GM18498 (cell line): ENCODE measurements at regions not wholly inside any gene's neighbourhood (a gene's known extent, or its start where the extent isn't known, plus 50 kb on each side); places are given as distances from the start of the nearest gene placed in this dataset.
"Not testable (repeated sequence)": the region's sequence is repeated elsewhere in the genome, so short reads cannot be mapped to it uniquely, and the experiment has no call there.

ENCODE experiments used
- ATAC-seq: cut with Tn5 transposase; IDR thresholded peaks from one replicate; pipeline ENCODE4 v1.9.1; 2021; ENCODE audit warnings: mild to moderate bottlenecking, moderate library complexity; ENCODE audit not compliant: unreplicated experiment

DNA sequence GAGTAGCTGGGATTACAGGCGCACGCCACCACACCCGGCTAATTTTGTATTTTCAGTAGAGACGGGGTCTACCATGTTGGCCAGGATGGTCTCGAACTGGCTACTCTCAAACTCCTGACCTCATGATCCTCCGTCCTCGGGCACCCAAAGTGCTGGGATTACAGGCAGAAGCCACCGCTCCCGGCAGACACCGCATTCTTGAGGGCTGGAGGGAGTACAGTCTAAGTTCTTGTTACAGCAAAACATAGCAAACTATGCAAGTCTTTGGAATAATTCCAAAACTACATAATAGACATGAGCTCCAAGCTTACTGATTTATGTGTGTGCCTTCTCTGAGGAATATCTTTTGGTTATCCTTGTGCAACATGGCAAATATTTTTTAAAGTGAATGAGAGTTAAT lies 299.1 kb upstream of the ZNF658 start:
- not testable (repeated sequence) for ATAC-seq

DNA sequence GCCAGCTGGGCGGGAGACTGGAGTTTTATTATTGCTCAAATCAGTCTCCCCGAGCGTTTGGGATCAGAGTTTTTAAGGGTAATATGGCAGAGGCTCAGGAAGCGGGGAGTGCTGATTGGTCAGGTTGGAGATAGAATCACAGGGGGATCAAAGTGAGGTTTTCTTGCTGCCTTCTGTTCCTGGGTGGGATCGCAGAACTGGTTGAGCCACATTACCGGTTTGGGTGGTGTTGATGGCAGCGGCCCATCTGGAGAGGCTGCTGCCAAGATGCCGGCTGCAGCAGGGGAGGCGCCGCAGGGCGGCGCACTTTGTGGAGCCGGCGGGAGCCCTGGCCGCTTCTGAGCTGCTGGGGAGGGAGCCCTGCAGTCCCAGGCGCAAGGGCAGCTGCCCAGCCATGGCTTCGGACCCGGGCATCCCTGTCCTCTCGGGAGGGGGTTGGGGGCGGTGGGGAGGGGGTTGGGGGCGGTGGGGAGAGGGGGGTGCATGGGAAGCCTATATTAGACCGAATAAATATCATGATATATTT lies 268.9 kb upstream of the ZNF658 start:
- not testable (repeated sequence) for ATAC-seq

DNA sequence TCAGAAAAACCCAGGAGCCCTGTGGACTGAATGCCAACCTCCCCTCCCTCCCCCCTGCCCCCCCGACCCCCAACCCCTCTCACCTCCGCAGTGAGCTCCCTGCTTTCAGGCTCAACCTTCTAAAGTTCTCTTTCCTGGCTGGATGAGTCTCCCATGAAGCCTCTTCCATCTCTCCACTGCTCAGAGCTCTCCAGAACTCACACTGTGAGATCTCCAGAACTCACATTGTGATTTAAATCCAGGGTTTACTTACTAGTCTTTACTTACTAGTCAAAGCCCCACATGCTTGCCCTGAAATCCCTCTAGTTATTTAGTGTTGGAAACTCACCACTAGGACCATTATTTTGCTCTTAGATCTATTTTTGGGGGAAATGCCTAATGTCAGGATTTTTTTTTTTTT lies 252.8 kb upstream of the ZNF658 start:
- ATAC-seq = not testable (repeated sequence)

DNA sequence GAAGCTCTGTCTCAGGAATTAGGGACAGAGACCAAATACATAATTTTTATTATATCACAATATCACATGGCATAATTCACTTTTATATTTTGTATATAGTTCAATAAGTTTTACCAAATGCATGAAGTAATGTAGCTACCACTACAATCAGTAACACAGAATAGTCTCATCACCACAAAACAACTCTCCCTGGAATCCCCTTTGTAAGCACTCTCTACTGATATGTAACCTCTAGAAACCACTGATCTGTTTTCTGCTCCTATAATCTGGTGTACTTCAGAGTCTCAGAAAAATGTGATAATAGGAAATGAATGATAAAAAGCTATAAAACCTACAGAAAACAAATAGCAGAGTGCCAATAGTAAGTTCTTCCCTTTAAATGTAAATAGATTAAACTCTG lies 210.3 kb upstream of the ZNF658 start:
- ATAC-seq = not testable (repeated sequence)

DNA sequence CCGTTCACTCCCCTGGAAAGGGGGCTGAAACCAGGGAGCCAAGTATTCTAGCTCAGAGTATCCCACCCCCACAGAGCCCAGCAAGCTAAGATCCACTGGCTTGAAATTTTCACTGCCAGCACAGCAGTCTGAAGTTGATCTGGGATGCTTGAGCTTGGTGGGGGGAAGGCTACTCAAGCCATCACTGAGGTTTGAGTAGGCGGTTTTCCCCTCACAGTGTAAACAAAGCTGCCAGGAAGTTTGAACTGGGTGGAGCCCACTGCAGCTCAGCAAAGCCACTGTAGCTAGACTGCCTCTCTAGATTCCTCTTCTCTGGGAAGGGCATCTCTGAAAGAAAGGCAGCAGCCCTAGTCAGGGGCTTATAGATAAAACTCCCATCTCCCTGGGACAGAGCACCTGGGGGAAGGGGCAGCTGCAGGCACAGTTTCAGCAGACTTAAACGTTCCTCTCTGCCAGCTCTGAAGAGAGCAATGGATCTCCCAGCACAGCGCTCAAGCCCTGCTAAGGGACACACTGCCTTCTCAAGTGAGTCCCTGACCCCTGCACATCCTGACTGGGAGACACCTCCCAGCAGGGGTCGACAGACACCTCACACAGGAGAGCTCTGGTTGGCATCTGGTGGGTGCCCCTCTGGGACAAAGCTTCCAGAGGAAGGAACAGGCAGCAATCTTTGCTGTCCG lies 204.8 kb upstream of the ZNF658 start:
- peak; percentile 75 for ATAC-seq

DNA sequence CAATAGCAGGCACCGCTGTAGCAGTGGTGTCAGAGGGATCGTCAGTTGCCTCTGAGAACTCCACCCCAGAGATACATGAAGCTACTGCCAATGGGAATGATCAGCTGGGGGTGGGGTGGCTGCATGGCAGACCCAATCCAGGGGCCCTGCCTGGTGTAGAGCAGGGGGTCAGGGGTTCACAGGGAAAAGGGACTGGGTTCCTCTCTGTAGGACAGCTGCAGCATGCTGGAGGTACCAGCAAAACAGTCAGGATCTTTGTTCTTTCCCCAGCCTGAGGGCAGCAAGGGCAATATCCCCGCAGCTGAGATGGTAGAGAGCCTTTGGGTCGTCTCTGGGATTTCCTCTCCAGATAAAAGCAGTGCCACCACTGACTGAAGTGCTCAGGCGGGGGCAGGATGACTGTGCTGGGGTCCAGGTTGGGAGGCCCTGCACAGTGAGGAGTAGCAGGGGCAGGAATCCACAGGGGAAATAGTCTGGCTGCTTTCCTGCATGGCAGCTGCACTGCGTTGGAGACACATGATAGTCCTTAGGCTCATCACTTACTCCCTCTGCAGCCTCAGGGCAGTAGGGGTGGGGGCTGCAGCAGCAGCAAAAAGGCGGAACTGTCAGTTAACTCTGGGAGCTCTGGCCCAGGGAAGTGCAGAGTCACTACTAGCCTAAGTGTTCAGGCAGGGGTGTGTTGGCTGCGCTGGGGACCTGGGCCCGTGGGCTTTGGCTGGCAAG lies 203.0 kb upstream of the ZNF658 start:
- ATAC-seq = not testable (repeated sequence)

DNA sequence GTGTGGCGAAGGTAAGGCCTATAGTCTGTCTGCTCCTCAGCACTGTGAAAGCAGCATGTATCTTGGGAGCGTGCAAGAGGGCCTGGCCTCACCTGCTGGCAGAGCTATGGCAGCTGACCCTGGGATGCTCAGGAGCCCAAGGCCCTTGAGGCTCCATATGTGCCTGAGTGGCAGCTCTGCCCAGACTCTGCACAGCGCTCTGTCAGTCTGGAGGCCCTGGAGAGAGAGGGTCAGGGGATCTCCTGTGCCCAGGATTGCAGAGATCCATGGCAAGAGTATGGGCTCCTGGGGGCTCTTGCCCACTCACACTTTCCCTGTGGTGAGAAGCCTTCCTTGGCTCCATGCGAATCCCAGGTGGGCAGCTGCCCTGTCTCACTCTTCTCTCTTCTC lies 202.5 kb upstream of the ZNF658 start:
- ATAC-seq = not testable (repeated sequence)

DNA sequence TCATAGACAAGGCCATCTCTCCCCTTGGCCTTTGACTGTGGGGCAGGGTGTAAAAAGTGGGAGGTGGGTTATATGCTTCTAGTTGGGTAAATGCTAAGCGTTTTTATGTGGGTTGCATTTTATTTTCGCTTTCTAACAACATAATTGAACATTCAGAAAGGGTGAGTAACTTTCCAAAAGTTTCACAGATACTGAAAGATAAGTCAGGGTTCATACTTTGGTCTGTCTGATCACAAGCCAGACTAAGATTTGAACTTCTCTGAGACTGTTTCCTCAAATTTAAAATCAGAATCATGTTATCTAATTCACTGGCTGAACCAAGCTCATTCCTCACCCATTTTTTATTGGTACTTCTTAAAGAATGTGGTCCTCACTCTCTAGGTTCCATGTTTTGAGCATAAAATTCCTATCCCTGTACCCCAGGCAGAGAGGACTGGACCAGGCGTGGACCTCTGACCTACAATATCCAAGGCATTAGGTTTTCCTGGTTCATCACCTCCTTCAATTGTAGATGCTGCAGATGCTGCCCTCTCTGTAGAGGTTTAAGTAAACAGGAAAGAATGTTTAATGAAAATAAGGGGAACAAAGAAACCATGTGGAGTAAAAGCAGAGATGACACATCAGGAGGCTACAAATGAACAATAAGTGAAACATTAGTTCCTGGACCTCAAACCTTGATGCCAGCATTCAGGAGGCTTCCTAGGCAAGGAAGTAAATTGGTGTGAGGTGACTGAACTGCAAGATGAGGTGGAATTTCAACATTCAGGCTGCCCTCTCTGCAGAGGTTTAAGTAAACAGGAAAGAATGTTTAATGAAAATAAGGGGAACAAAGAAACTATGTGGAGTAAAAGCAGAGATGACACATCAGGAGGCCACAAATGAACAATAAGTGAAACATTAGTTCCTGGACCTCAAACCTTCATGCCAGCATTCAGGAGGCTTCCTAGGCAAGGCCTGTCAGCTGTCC lies 198.8 kb upstream of the ZNF658 start:
- ATAC-seq = not testable (repeated sequence)

DNA sequence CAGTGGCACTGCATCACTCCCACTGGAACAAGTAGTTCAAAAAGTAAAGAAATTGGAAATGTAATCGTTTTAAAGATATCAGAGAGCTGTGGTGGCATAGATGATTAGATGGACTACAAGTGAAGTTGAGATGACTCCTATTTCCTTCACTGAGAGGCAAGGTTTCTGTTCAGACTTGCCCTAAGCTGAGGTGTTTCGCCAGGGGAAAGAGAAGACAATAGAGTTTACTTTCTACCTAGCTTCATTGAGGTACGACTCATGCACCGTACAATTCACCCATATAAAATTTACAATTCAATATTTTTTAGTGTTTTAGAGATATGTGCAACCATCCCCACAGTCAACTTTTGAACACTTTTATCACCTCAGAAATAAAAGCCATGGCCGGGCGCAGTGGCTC lies 189.0 kb upstream of the ZNF658 start:
- ATAC-seq = not testable (repeated sequence)

DNA sequence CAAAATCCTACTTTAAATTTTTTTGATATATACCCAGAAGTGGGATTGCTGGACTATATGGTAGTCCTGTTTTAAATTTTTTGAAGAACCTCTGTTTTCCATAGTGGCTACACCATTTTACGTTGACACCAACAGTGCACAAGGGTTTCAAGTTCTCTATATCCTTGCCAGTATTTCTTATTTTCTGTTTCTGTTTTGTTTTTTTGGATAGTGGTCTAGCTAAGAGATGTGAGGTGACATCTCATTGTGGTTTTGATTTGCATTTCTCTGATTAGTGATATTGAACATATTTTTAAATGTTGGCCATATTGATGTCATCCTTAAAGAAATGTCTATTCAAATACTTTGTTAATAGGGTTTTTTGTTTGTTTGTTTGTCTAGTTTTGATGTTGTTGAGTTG lies 187.7 kb upstream of the ZNF658 start:
- peak; percentile 81 for ATAC-seq

DNA sequence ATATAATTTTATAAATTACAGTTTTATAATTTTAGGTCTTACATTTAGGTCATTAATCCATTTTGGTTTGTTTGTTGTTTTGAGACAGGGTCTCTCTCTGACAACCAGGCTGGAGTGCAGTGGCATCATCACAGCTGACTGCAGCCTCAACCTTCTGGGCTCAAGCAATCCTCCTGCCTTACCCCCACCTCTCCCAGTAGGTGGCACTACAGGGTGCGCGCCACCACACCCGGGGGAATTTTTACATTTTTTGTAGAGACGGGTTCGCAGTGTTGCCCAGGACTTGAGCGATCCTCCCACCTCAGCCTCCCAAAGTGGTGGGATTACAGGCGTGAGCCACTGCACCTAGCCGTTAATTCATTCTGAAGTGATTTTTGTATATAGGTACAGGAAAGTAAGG lies 187.0 kb upstream of the ZNF658 start:
- not testable (repeated sequence) for ATAC-seq

DNA sequence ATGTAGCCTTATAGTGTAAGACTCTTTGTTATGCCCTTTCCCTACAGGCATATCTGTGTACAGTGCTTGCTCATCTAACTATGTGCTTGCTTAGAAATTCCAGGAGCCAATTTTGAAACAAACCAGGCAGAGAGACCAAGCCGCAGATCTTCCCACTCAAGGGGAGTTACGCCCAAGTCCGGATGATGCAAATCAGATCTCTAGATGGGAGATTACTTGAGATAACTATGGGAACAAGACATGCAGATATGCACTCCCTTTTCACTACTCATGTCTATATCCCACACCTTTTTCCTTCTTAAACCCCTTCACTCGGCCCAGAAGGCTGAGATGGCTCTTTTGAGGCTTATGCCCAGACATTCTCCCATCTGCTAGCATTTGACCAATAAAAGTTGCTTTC lies 179.7 kb upstream of the ZNF658 start:
- ATAC-seq = not testable (repeated sequence)

DNA sequence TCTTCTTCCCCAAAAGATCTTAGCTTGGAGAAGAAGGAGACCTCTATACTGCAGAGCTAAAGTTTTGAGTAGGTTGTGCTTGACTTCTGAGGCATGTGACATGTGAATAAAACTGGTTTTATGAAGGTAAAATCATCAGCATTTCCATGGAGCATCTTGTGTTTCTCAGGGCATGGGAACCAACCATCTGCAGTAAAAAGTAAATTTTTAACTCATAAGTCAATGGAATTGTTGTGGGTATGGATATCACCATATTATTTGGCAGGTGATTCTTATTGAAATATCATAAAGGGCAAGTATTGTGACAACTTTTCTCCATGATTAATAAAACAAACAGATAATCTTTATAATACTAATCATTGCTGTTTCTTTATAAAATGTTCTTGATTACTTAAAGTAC lies 173.0 kb upstream of the ZNF658 start:
- not testable (repeated sequence) for ATAC-seq

DNA sequence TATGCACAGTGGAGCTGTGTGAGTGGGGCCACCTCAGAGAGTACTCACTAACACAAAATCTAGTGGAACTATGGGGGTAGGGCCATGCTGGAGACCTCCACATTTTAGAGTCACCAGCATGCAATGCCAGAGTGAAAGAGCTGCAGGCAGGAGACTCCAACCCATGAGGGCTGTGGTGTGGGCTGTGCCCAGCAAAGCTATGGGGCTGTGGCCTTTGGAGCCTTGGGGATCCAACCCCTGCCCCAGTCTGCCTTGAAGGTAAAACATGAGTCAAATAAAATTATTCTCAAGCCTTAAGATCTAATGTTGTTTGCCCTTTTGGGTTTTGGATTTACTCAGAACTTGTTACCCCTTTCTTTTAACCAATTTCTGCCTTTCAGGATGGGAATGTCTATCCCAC lies 163.8 kb upstream of the ZNF658 start:
- not testable (repeated sequence) for ATAC-seq

DNA sequence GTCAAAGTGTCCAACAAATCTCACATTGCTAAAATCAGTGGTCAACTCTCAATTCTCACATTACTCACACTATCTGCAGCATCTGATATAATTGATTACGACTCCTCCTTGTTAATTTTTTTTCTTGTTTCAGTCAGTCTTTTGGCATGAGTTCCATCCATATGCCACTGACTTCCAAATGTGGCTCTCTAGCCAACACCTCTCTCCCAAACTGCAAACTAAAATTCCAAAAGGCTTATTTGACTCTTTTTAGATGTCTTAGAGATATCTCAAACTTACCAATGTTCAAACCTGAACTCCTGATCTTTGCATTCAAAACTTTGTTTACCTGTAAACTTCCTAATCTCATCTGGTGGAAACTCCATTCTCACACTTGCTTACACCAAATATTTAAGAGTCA lies 162.1 kb upstream of the ZNF658 start:
- not testable (repeated sequence) for ATAC-seq

DNA sequence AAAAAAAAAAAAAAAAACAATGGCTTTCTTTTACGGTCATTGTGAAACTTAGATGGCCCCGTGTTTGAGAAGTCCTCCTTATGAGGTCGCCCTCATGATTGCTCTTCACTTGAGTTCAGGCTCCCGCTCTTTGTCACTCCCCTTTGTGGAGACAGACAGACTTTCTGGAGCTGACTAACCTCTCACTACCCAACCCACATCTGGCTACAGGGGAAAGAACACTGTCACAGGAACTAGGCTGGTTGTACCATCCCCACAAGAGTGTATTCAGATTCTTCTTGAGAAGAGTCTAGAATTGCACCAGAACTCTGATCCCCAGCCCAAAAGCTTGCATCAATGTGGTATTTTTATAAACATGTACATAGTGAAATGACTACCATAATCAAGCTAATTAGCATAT lies 160.4 kb upstream of the ZNF658 start:
- ATAC-seq = not testable (repeated sequence)

DNA sequence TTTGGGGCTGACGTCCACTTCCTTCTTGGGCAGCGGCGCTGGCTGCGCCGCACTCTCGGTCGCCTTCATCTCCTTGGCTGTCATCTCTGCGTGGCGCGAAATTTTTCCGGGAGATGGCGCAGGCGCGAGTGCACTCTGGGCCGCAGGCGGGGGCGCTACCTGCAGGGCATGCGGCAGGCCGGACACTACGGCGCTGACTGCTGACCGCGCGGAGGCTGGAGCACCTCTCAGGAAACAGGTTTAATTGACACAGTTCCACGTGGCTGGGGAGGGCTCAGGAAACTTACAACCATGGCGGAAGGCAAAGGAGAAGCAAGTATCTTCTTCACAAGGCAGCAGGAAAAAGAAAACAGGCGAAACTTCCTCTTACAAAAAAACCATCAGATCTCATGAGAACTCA lies 154.7 kb upstream of the ZNF658 start:
- ATAC-seq = not testable (repeated sequence)

DNA sequence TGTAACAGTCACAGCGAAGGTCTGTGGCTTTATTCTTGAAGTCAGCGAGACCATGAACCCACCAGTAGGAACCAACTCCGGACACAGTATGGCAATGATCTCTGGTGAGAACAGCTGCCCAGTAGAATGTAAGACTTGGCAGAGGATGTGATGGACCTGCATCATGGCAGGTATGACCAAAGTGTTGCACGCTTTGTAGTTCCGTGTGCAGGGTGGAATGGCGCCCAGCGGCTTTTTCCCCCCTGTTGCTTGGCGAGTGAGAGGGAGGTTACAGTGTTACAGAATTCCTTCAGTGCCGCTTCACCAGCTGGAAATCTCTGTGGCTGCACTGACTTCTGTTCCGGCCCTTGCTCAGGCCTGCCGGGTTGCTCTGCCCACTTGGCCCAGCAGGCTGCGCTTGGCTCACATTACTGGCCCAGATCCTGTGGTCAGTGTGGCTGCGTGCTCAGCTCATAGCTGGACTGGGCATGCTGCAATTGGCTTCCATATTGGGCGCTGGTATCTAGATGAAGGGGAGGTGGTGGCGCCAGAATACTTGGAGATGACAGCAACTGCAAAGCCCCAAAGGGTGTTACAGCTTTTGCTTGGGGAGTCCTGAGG lies 148.1 kb upstream of the ZNF658 start:
- not testable (repeated sequence) for ATAC-seq

DNA sequence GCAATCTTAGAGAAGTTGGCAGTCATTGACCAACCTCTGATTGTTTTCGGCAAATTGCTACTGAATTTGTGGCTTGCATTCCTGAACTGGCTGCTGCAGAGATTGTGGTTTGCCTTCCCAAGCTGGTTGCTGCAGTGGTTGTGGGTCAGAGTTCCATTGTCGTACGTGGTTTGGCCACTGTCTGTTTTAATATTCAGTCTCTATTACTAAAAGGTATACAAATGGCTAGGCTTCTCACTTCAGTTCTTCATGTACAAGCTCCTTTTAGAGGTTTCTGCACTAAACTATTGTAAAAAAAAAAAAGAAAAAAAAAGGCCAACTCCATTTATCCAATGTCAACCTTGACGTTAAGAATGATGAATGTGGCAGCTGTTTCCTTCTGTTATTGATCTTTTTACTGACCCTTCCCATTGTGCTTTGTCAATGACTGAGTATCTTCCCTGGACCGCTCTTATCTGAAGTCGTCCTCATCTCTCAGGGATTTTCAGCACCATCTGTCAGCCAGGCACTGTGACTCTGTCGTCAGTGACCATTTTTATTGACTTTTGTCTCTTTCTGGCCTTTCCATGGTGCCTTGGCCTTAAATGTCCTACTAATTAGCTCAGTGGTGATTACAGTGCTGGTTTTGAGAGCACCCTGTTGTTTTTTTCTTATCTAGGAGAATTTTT lies 140.6 kb upstream of the ZNF658 start:
- not testable (repeated sequence) for ATAC-seq
